HepG2 (cell line): ENCODE measurements at regions not wholly inside any gene's neighbourhood (a gene's known extent, or its start where the extent isn't known, plus 50 kb on each side); places are given as distances from the start of the nearest gene placed in this dataset.

ENCODE experiments used
- ATAC-seq: fragments of 200-7000 bp; cut with Tn5 transposase; 3 replicates; pipeline ENCODE4 v1.9.1; 2020; ENCODE audit warnings: mild to moderate bottlenecking, moderate library complexity
- BruUV-seq: library from RNA; stranded (reverse); fragments of 400-500 nt; replicated peaks from 2 replicates; lab custom pipeline; 2021; lab: Mats Ljungman, UMichigan
- CTCF ChIA-PET: fragments of 300-600 bp; formaldehyde crosslinking; extraction: SDS; loops from one replicate; lab custom pipeline; 2021; ENCODE audit warnings: low total read pairs, inconsistent platforms, low intra/inter-chr PET ratio; lab: Yijun Ruan, JAX
- POLR2A ChIA-PET: fragments of 350-600 bp; sonication (Branson Sonifier 250); formaldehyde crosslinking; loops from one replicate; lab custom pipeline; 2020; ENCODE audit warnings: antibody characterized with exemption, inconsistent platforms; lab: Yijun Ruan, JAX
- DNase-seq: peaks from one replicate; pipeline ENCODE4 v3.0.0-alpha.2; 2015; ENCODE audit warnings: low spot score
- FAIRE-seq: peaks from 3 replicates; lab custom pipeline; 2011; peaks lifted over from hg19 to GRCh38; lab: Jason Lieb, UNC
- H2AFZ ChIP-seq: one replicate; pipeline ENCODE4 v1.6.1; 2011; ENCODE audit warnings: low read length, inconsistent platforms
- H3K27ac ChIP-seq: fragments of 300-600 bp; 3 replicates; pipeline ENCODE4 v1.8.0; 2011; ENCODE audit warnings: mixed run types, mild to moderate bottlenecking, mixed read lengths, low read length, inconsistent platforms; ENCODE audit not compliant: insufficient read depth; ENCODE audit errors: extremely low read length
- H3K27me3 ChIP-seq, 2 experiments: fragments of 200-600 bp in 1 of 2; 2 replicates in 1 of 2; 3 replicates in 1 of 2; pipeline versions ENCODE4 v1.6.0 to v1.8.0; 2011; ENCODE audit warnings: low read length in 2 of 2, mild to moderate bottlenecking in 2 of 2, moderate library complexity in 2 of 2, inconsistent platforms in 1 of 2; ENCODE audit not compliant: insufficient read depth in 2 of 2, control insufficient read depth in 1 of 2
- H3K36me3 ChIP-seq, 2 experiments: fragments of 200-600 bp in 1 of 2; replicated peaks in 1 of 2; 2 replicates in 1 of 2; 3 replicates in 1 of 2; pipeline versions ENCODE4 v1.5.1 to v1.8.0; 2011; ENCODE audit warnings: low read length in 2 of 2, inconsistent platforms in 1 of 2; ENCODE audit not compliant: insufficient read depth in 2 of 2, control insufficient read depth in 1 of 2
- H3K4me1 ChIP-seq: 2 replicates; pipeline ENCODE4 v1.5.1; 2012; ENCODE audit warnings: low read length, inconsistent platforms; ENCODE audit not compliant: insufficient read depth
- H3K4me2 ChIP-seq: 2 replicates; pipeline ENCODE4 v1.6.0; 2011; ENCODE audit warnings: low read depth, low read length, inconsistent platforms
- H3K4me3 ChIP-seq, 3 experiments: fragments of 200-600 bp in 1 of 3; sonication (generic), shearing (Covaris generic) in 1 of 3; replicated peaks in 1 of 3; 2 replicates each; pipeline ENCODE4 v1.5.1; 2011 to 2016; ENCODE audit warnings: low read length in 3 of 3, inconsistent platforms in 2 of 3, low read depth in 2 of 3, mild to moderate bottlenecking in 2 of 3, control low read depth in 1 of 3, mixed read lengths in 1 of 3; ENCODE audit not compliant: insufficient read depth in 1 of 3
- H3K79me2 ChIP-seq: one replicate; pipeline ENCODE4 v1.6.1; 2011; ENCODE audit warnings: low read length, inconsistent platforms; ENCODE audit not compliant: insufficient read depth
- H3K9ac ChIP-seq: 2 replicates; pipeline ENCODE4 v1.6.0; 2011; ENCODE audit warnings: mild to moderate bottlenecking, low read depth, low read length, inconsistent platforms; ENCODE audit not compliant: insufficient read depth
- H3K9me3 ChIP-seq: 2 replicates; pipeline ENCODE4 v1.5.1; 2012; ENCODE audit warnings: mild to moderate bottlenecking, low read length
- H4K20me1 ChIP-seq: 2 replicates; pipeline ENCODE4 v1.6.0; 2011; ENCODE audit warnings: inconsistent platforms, mild to moderate bottlenecking, low read length, moderate library complexity; ENCODE audit not compliant: insufficient read depth
- DDIT3 ChIP-seq: sonication (generic); formaldehyde crosslinking; IDR thresholded peaks from 2 replicates; pipeline ENCODE4 v1.4.0; 2020; ENCODE audit warnings: mild to moderate bottlenecking, missing genetic modification reagents
- GABPB1 ChIP-seq: IDR thresholded peaks from 2 replicates; pipeline ENCODE4 v1.6.1; 2016; ENCODE audit warnings: mild to moderate bottlenecking, missing genetic modification reagents, moderate library complexity, missing compliant biosample characterization
- MIER3 ChIP-seq: IDR thresholded peaks from 2 replicates; pipeline ENCODE4 v1.6.1; 2016; ENCODE audit warnings: missing compliant biosample characterization, borderline replicate concordance
- MXD4 ChIP-seq: IDR thresholded peaks from 2 replicates; pipeline ENCODE4 v1.6.1; 2016; ENCODE audit warnings: mild to moderate bottlenecking, missing biosample characterization, missing genetic modification reagents
- NCOA2 ChIP-seq: sonication (generic); formaldehyde crosslinking; IDR thresholded peaks from 2 replicates; pipeline ENCODE4 v1.8.0; 2022; ENCODE audit warnings: inconsistent platforms
- RFX1 ChIP-seq: fragments of 450-650 bp; IDR thresholded peaks from 2 replicates; pipeline ENCODE4 v1.6.1; 2017
- ZNF24 ChIP-seq: fragments of 450-650 bp; IDR thresholded peaks from 2 replicates; pipeline ENCODE4 v1.6.1; 2017; ENCODE audit warnings: antibody characterized with exemption, mild to moderate bottlenecking
- ZNF33B ChIP-seq: sonication (generic); formaldehyde crosslinking; IDR thresholded peaks from 2 replicates; pipeline ENCODE4 v1.5.1; 2020; ENCODE audit warnings: mild to moderate bottlenecking, missing genetic modification reagents
- ZNF512 ChIP-seq: sonication (generic); formaldehyde crosslinking; IDR thresholded peaks from 2 replicates; pipeline ENCODE4 v1.4.0; 2020; ENCODE audit warnings: mild to moderate bottlenecking, missing genetic modification reagents
- whole genome bisulfite sequencing: methylation state at CpG from one replicate; pipeline ENCODE4 v1.1.6; 2017; ENCODE audit warnings: low lambda C conversion rate; 5-methylcytosine and 5-hydroxymethylcytosine counted together
- in situ Hi-C: cut with HindIII; loops from 2 replicates; pipeline ENCODE4 v1.10.0; 2017; ENCODE audit warnings: low pct_unique_long_range_greater_than_20kb; ENCODE audit not compliant: extremely low pct_ligation_motif_present
- intact Hi-C: fragments of 100-400 bp; cut with micrococcal nuclease; formaldehyde crosslinking; loops from one replicate; pipeline ENCODE4 v1.10.0; 2022; ENCODE audit not compliant: unreplicated experiment
- TF ChIP-seq, protein P1 (sequence below), 2 experiments: sonication (generic) in 1 of 2; formaldehyde crosslinking in 1 of 2; IDR thresholded peaks; 2 replicates each; pipeline versions ENCODE4 v1.4.0 to v1.6.1; 2018 to 2020; ENCODE audit warnings: missing genetic modification reagents in 2 of 2, borderline replicate concordance in 1 of 2, low read depth in 1 of 2, mild to moderate bottlenecking in 1 of 2, missing biosample characterization in 1 of 2
- TF ChIP-seq, protein P2 (sequence below): sonication (generic); formaldehyde crosslinking; IDR thresholded peaks from 2 replicates; pipeline ENCODE4 v1.4.0; 2020; ENCODE audit warnings: mild to moderate bottlenecking, missing genetic modification reagents

DNA sequence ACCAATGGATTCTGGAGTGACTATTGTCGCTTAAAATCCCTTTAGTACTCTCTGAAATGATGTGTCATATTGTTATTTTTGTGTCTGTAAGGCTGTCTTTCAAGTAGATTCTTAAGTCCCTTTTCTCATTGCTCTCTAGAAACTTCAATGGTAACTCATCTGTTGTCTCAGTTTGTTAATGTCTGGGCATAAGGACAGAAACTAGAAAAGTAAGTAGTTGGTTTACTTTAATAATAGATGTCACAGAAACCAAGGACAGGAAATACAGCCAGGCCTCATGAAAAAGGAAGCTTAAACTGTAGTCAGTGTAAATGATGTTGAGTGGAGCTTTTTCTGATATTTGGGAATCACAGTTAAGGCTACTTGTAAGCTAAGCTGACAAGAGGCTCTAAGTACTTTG, 730.2 kb upstream of the DPPA4 start:
- Histone ChIP-seq H3K4me3 (no peak overlapping the region), H2AFZ (no peak overlapping the region), H3K79me2 (no peaks in the 10 kb centered on the region), H4K20me1 (no peaks in the 10 kb centered on the region), H3K9ac (no peak overlapping the region), H3K4me1 (no peaks in the 10 kb centered on the region), H3K9me3 (peaks cover 15% of the 10 kb centered on the region), H3K27me3 (no peaks in the 10 kb centered on the region), H3K27ac (no peak overlapping the region), H3K36me3 (no peaks in the 10 kb centered on the region), H3K4me2 (no peak overlapping the region)
- FAIRE-seq (no peak), ATAC-seq (no peak), DNase-seq (no peak)
- intact Hi-C loops, result no loop called here
- no peak for TF ChIP-seq MXD4
- no peak for TF ChIP-seq ZNF33B
- no peak for TF ChIP-seq ZNF24
- no peak for TF ChIP-seq GABPB1 (CRISPR knock-in tag)
- no peak for TF ChIP-seq MIER3 (CRISPR knock-in tag)
- TF ChIP-seq, protein P1, sequence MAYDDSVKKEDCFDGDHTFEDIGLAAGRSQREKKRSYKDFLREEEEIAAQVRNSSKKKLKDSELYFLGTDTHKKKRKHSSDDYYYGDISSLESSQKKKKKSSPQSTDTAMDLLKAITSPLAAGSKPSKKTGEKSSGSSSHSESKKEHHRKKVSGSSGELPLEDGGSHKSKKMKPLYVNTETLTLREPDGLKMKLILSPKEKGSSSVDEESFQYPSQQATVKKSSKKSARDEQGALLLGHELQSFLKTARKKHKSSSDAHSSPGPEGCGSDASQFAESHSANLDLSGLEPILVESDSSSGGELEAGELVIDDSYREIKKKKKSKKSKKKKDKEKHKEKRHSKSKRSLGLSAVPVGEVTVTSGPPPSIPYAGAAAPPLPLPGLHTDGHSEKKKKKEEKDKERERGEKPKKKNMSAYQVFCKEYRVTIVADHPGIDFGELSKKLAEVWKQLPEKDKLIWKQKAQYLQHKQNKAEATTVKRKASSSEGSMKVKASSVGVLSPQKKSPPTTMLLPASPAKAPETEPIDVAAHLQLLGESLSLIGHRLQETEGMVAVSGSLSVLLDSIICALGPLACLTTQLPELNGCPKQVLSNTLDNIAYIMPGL (CRISPR knock-in tag; IDR thresholded peaks at IDR 0.05; ENCODE audit: borderline replicate concordance in 1 of 2, low read depth in 1 of 2), result no peak
- no peak for TF ChIP-seq ZNF512 (CRISPR knock-in tag)
- TF ChIP-seq RFX1, result no peak
- no peak for TF ChIP-seq NCOA2 (CRISPR knock-in tag)
- no peak for TF ChIP-seq DDIT3 (CRISPR knock-in tag)
- TF ChIP-seq, protein P2, sequence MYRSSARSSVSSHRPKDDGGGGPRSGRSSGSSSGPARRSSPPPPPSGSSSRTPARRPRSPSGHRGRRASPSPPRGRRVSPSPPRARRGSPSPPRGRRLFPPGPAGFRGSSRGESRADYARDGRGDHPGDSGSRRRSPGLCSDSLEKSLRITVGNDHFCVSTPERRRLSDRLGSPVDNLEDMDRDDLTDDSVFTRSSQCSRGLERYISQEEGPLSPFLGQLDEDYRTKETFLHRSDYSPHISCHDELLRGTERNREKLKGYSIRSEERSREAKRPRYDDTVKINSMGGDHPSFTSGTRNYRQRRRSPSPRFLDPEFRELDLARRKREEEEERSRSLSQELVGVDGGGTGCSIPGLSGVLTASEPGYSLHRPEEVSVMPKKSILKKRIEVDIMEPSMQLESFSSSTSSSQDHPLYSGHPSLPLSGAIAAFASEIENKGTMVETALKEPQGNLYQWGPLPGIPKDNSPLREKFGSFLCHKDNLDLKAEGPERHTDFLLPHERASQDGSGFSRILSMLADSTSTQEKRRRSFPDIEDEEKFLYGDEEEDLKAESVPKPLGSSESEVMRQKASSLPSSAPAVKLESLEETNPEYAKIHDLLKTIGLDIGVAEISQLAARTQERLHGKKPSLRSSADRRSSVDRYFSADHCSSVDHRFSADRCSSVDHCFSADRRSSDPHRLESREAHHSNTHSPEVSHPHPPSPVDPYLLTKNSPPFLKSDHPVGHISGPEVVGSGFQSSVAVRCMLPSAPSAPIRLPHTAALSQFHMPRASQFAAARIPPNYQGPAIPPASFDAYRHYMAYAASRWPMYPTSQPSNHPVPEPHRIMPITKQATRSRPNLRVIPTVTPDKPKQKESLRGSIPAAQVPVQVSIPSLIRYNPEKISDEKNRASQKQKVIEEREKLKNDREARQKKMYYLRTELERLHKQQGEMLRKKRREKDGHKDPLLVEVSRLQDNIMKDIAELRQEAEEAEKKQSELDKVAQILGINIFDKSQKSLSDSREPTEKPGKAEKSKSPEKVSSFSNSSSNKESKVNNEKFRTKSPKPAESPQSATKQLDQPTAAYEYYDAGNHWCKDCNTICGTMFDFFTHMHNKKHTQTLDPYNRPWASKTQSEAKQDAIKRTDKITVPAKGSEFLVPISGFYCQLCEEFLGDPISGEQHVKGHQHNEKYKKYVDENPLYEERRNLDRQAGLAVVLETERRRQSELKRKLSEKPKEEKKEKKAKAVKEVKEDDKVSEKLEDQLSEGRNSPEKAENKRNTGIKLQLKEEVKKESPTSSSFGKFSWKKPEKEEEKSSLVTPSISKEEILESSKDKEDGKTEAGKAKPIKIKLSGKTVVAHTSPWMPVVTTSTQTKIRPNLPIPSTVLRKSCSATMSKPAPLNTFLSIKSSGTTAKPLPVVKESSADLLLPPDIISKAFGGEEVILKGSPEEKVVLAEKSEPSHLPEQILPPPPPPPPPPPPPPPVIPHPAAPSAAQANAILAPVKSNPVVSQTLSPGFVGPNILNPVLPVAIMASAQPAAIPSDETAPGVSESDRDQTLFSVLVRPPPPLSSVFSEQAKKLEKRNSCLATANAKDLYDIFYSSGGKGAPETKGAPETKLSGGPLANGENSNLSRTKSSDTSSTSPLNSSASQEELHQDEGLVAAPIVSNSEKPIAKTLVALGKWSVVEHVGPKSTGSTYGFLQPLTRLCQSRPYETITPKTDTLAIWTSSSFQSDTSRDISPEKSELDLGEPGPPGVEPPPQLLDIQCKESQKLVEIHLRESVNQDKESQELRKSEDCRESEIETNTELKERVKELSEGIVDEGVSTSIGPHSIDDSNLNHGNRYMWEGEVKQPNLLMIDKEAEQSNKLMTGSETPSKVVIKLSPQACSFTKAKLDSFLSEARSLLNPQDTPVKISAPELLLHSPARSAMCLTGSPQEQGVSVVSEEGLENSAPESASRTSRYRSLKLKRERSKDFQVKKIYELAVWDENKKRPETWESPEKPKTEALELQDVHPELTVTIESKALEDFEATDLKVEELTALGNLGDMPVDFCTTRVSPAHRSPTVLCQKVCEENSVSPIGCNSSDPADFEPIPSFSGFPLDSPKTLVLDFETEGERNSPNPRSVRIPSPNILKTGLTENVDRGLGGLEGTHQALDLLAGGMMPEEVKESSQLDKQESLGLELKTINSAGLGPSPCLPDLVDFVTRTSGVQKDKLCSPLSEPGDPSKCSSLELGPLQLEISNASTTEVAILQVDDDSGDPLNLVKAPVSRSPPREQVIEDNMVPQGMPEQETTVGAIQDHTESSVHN (CRISPR knock-in tag), result no peak
- 0% methylated on average over 1 of the region's 1 CpG for WGBS
- in situ Hi-C loops, result no loop called here
- no TSS peak for BruUV-seq
- POLR2A ChIA-PET, result no interaction called here
- CTCF ChIA-PET, result no interaction called here
